GM18517 (cell line): ENCODE measurements at regions not wholly inside any gene's neighbourhood (a gene's known extent, or its start where the extent isn't known, plus 50 kb on each side); places are given as distances from the start of the nearest gene placed in this dataset.
"Not testable (repeated sequence)": the region's sequence is repeated elsewhere in the genome, so short reads cannot be mapped to it uniquely, and the experiment has no call there.

Source experiments
- ATAC-seq: cut with Tn5 transposase; IDR thresholded peaks from one replicate; pipeline ENCODE4 v1.9.1; 2021; ENCODE audit warnings: mild to moderate bottlenecking, moderate library complexity; ENCODE audit not compliant: unreplicated experiment

GRCh38 chr2:90289291-90289980, 1598.0 kb downstream of the RPIA start:
- not testable (repeated sequence) for ATAC-seq

- not testable (repeated sequence) for ATAC-seq
These were observed 1599.2 kb downstream of the RPIA start for GRCh38 chr2:90290701-90291100.

GRCh38 chr2:90291168-90291883, 1599.9 kb downstream of the RPIA start:
- not testable (repeated sequence) for ATAC-seq

GRCh38 chr2:90291934-90292333, 1600.5 kb downstream of the RPIA start:
- not testable (repeated sequence) for ATAC-seq

- ATAC-seq, result not testable (repeated sequence)
These were observed 1601.0 kb downstream of the RPIA start for GRCh38 chr2:90292451-90292850.

GRCh38 chr2:90293224-90293623, 1601.8 kb downstream of the RPIA start:
- ATAC-seq, result not testable (repeated sequence)

GRCh38 chr2:90293806-90294205, 1602.3 kb downstream of the RPIA start:
- not testable (repeated sequence) for ATAC-seq

GRCh38 chr2:90295036-90295750, 1603.7 kb downstream of the RPIA start:
- ATAC-seq, result not testable (repeated sequence)

- not testable (repeated sequence) for ATAC-seq
These were observed 1605.0 kb downstream of the RPIA start for GRCh38 chr2:90296484-90296777.

GRCh38 chr2:90297701-90298100, 1606.2 kb downstream of the RPIA start:
- not testable (repeated sequence) for ATAC-seq

GRCh38 chr2:90298126-90298755, 1606.8 kb downstream of the RPIA start:
- ATAC-seq, result not testable (repeated sequence)

- not testable (repeated sequence) for ATAC-seq
These were observed 1607.5 kb downstream of the RPIA start for GRCh38 chr2:90298983-90299382.

- not testable (repeated sequence) for ATAC-seq
These were observed 1631.5 kb downstream of the RPIA start for GRCh38 chr2:90322982-90323381.

GRCh38 chr2:90323612-90324558, 1632.4 kb downstream of the RPIA start:
- not testable (repeated sequence) for ATAC-seq

GRCh38 chr2:90324672-90325071, 1633.2 kb downstream of the RPIA start:
- not testable (repeated sequence) for ATAC-seq

GRCh38 chr2:90325796-90326353, 1634.4 kb downstream of the RPIA start:
- ATAC-seq, result not testable (repeated sequence)

GRCh38 chr2:90355546-90355945, 1664.1 kb downstream of the RPIA start:
- not testable (repeated sequence) for ATAC-seq

- not testable (repeated sequence) for ATAC-seq
These were observed 1667.9 kb downstream of the RPIA start for GRCh38 chr2:90359344-90359743.

GRCh38 chr2:90359887-90360730, 1668.6 kb downstream of the RPIA start:
- ATAC-seq, result not testable (repeated sequence)
